GM12892 (cell line): ENCODE measurements at regions not wholly inside any gene's neighbourhood (a gene's known extent, or its start where the extent isn't known, plus 50 kb on each side); places are given as distances from the start of the nearest gene placed in this dataset.

ENCODE experiments used
- DNase-seq: peaks from one replicate; pipeline ENCODE4 v3.0.0; 2011; ENCODE audit not compliant: insufficient read length
- FAIRE-seq: peaks from 2 replicates; lab custom pipeline; 2011; peaks lifted over from hg19 to GRCh38; lab: Jason Lieb, UNC
- POLR2A ChIP-seq: IDR thresholded peaks from 2 replicates; pipeline ENCODE4 v1.6.1; 2011; ENCODE audit warnings: low read depth, low read length, control low read depth
- POLR2AphosphoS5 ChIP-seq: IDR thresholded peaks from 2 replicates; pipeline ENCODE4 v1.6.1; 2011; ENCODE audit warnings: low read depth, low read length, control low read depth
- TAF1 ChIP-seq: IDR thresholded peaks from 2 replicates; pipeline ENCODE4 v1.6.1; 2011; ENCODE audit warnings: low read depth, mild to moderate bottlenecking, control low read depth, low read length, borderline replicate concordance

DNA sequence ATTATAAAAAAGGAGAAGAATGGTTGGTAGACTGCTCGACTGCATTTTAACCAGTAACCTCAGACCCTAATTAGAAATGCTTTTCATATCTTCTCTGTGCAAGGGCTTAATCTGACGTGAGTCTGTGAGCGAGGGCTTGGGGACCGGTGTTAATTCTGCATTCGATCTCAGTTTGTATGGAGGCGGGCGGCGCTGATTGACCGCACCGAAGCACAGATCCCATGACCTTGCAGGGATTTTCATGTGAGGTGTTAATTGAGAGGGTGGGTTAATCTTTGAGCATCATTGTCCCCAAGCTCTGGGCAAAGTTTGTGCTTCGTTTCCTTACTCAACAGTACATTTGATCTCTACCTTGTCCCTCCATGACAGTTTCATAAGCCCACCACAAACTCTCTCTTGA is 250.9 kb downstream of the NR2F2 start:
- TF ChIP-seq TAF1: no peak
- TF ChIP-seq POLR2AphosphoS5: no peak
- no peak for TF ChIP-seq POLR2A
- DNase-seq: no peak
- FAIRE-seq: no peak

GRCh38 chr15:96582473-96582872 is 252.0 kb downstream of the NR2F2 start:
- FAIRE-seq (no peak), DNase-seq (no peak)
- no peak for TF ChIP-seq TAF1

DNA sequence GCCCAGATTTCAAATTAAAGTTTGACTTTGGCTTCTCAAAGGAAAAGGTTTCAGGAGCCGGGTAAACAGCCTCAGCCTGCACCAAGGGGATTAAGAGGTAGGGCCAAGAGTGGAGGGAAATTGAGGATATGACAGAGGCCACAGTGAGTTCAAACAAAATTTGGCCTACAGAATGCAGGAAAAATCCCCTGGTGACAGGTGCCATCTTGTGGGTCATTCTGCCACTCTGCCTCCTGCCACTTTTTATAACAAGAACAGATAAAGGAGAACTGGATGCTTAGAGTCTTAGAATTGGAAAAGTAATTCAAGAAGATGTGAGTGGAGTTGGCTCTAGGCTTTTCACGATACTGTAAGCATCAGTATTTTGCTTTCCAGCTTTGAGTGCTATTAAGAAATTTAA is 253.2 kb downstream of the NR2F2 start:
- no peak for DNase-seq
- no peak for FAIRE-seq

GRCh38 chr15:96585484-96586386 is 255.2 kb downstream of the NR2F2 start:
- FAIRE-seq (no peak), DNase-seq (no peak)
- TF ChIP-seq POLR2AphosphoS5 (no peak), TAF1 (no peak), POLR2A (no peak)

More for the DNA sequence above, 253.2 kb downstream of the NR2F2 start:
- TF ChIP-seq POLR2A: no peak
- no peak for TF ChIP-seq TAF1
- TF ChIP-seq POLR2AphosphoS5: no peak

DNA sequence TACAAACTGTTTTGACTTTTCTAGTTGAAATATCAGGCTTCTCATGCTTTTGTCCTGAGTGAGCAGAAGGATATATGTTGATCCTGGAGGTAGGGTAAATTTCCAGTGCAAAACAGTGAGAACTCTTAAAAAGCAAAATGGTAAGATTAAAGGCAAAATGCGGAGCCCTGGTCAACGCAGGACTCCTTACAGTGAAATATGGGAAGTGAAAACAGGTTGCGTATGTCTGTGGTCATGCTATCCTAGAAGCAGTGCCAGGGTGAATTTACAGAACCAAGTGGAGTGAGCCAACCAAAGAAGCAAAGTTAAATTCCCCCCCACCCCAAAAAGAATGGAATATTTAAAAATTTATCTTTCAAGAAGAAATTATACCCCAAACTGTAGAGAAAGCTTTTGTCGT is 256.4 kb downstream of the NR2F2 start:
- FAIRE-seq: no peak
- DNase-seq: no peak
- TF ChIP-seq TAF1 (no peak), POLR2A (no peak), POLR2AphosphoS5 (no peak)

- no peak for DNase-seq
- FAIRE-seq: no peak
- no peak for TF ChIP-seq POLR2AphosphoS5
- TF ChIP-seq POLR2A: no peak
Observed at GRCh38 chr15:96589864-96590263, 259.4 kb downstream of the NR2F2 start.

- TF ChIP-seq TAF1 (no peak), POLR2A (no peak), POLR2AphosphoS5 (no peak)
- DNase-seq (no peak), FAIRE-seq (no peak)
Observed at GRCh38 chr15:96593735-96594134, 263.2 kb downstream of the NR2F2 start.

GRCh38 chr15:96595951-96596350 is 265.5 kb downstream of the NR2F2 start:
- FAIRE-seq: no peak
- TF ChIP-seq TAF1: no peak
- TF ChIP-seq POLR2AphosphoS5: no peak
- TF ChIP-seq POLR2A: no peak

DNA sequence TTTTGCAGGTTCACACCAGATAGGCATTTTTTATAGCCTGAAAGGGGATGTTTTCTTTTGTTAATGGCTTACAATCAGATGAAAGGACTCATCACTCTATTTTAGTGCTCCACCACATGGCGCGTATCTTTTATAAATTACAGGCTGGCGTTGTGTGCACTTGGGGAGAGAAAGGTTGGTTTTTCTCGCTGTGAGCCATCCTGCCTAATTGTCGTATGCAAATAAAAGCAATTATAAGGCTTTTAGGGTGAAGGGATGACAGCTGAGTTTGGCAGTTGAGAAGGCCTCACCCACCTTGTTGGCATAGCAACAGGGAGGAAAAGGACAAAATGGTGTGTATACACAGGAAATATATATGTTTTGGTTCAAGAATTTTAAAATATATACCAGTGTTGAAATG is 268.0 kb downstream of the NR2F2 start:
- FAIRE-seq: no peak

More at GRCh38 chr15:96595951-96596350, 265.5 kb downstream of the NR2F2 start:
- DNase-seq: no peak

DNA sequence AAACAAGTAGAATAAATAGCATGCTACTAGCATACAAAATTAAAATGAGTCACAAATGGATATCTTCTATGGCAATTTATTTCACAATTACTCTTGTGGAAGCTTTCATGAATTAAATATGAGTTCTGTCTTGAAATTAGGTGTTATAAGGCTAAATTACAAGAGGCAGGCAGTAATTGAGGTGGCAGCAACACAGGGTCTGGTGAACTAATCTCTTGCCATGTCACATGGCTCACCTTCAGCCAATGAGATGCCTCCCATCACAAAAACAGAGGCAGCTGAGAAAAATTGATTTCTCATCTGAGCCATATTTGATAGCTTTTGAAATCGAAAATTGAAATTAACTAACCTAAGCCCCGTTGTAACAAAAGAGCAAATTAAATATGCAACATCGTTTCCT is 268.8 kb downstream of the NR2F2 start:
- no peak for FAIRE-seq
- TF ChIP-seq POLR2A: no peak
- no peak for TF ChIP-seq TAF1
- no peak for TF ChIP-seq POLR2AphosphoS5
- no peak for DNase-seq

More for the DNA sequence above, 268.0 kb downstream of the NR2F2 start:
- TF ChIP-seq POLR2AphosphoS5 (no peak), TAF1 (no peak), POLR2A (no peak)
- no peak for DNase-seq

GRCh38 chr15:96600350-96600749 is 269.9 kb downstream of the NR2F2 start:
- TF ChIP-seq POLR2A (no peak), TAF1 (no peak), POLR2AphosphoS5 (no peak)
- no peak for DNase-seq
- FAIRE-seq: no peak

- FAIRE-seq (no peak), DNase-seq (no peak)
- TF ChIP-seq POLR2AphosphoS5: no peak
- TF ChIP-seq TAF1: no peak
Observed at GRCh38 chr15:96606617-96607016, 276.1 kb downstream of the NR2F2 start.

DNA sequence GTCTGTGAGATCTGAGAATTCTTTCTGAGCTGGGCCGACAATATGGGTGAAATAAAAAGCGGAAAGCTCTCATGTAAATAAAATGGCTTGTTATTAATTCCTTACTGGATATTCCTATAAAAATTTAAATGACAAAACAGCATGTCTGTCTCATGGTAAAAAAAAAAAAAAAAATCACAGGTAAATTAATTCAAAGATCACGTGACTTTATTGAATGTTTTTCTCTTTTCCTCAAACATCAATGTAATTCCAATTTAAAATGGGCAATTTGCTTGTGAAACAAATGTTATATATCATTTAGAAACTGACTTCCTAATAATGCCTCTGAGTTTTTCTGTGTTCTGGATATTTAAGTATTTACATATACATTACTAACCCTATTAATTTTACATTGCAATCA is 280.3 kb downstream of the NR2F2 start:
- TF ChIP-seq POLR2AphosphoS5: no peak
- TF ChIP-seq POLR2A: no peak
- TF ChIP-seq TAF1: no peak

More for the DNA sequence above, 280.3 kb downstream of the NR2F2 start:
- DNase-seq (no peak), FAIRE-seq (no peak)
